VCaP (cell line): ENCODE measurements at regions not wholly inside any gene's neighbourhood (a gene's known extent, or its start where the extent isn't known, plus 50 kb on each side); places are given as distances from the start of the nearest gene placed in this dataset.

Source experiments
- H3K27ac ChIP-seq: fragments of 450-650 bp; 2 replicates; pipeline ENCODE4 v1.5.1; 2017
- CTCF ChIP-seq: fragments of 450-650 bp; conservative IDR thresholded peaks from 2 replicates; pipeline ENCODE4 v1.5.1; 2017; ENCODE audit warnings: mild to moderate bottlenecking, moderate library complexity

DNA sequence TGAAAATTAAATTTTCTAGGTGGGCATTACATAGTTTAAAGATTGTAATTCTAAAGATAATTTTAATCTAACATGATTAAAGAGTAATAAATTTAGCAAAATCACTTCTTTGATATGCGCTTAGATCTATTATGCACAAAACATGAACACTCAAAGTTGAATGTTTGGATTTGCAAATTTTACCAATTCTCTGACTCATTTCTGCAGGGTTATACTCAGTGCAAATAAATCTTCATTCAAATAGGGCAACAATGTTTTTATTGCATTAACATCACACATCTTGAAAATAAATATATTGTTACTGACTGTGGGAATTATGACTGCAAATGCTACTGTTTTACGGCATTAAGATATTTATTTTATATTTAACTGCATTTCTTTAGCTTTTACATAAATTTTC, 110.7 kb downstream of the OGFRL1 start:
- TF ChIP-seq CTCF = no peak
- H3K27ac ChIP-seq = no peak overlapping the region

- H3K27ac ChIP-seq = no peak overlapping the region
- TF ChIP-seq CTCF = no peak
These were observed 112.2 kb downstream of the OGFRL1 start for GRCh38 chr6:71400852-71401251.

- TF ChIP-seq CTCF = no peak
- H3K27ac ChIP-seq = no peak overlapping the region
These were observed 113.5 kb downstream of the OGFRL1 start for GRCh38 chr6:71402096-71402495.

- no peak overlapping the region for H3K27ac ChIP-seq
These were observed 115.0 kb downstream of the OGFRL1 start for GRCh38 chr6:71403422-71404134.

DNA sequence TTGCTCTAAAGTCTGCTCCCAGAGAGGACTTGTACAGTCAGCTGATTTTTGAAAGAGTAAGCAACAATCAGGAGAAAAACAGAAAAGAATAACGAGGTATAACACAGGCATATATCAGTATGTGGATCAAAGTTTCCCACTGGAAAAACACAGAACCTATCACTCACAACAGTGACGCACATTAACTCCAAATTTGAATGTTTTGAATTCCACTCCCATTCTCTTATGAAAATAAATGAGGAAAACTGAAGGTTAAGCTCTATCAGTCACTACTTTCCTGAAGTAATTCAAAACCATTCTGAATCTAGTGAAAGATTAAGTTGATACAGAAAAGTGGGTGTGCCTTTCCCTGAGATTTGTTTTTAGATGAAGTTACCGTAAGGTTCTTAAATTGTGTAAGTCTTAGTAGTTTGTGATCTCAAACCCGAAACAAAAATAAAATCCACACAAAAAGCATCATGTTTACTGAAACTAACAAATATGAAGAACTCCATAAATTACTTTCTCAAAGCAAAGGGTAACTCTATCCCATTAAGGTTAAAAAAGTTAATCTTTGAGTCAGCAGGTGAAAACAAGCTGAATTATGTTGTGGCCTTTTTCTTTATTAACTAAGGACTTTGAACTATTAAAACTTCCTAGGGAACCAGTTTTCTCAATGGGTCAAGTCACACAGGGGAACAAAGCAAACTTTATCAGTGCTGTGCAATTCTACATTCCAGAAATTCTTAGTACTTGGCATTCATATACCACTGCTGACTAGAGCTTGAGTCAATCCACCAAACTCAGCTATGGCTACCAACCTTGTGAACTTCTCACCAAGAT, 115.7 kb downstream of the OGFRL1 start:
- TF ChIP-seq CTCF = no peak

More at GRCh38 chr6:71403422-71404134, 115.0 kb downstream of the OGFRL1 start:
- TF ChIP-seq CTCF = no peak

GRCh38 chr6:71404967-71405278, 116.3 kb downstream of the OGFRL1 start:
- no peak overlapping the region for H3K27ac ChIP-seq
- no peak for TF ChIP-seq CTCF

More for the DNA sequence above, 115.7 kb downstream of the OGFRL1 start:
- no peak overlapping the region for H3K27ac ChIP-seq

DNA sequence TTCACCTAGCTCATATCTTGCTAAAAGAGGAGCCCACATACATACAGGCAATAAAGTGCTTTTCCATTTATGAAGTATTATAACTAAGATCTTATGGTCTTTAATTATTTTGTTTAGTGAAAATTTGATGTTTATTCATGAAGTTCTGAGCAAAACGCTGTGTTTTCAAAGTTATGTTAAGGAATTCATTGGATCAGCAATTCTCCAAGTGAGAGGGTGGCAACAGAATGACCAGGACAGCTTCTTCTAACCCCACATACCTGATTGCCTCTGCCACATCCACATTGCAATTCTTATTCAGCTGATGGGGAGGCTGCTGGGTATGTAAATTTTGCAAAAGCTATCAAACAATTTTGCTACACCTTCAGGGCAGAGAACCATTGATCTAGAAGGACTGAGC, 116.8 kb downstream of the OGFRL1 start:
- TF ChIP-seq CTCF = no peak
- no peak overlapping the region for H3K27ac ChIP-seq
